ENCODE measurements at regions not wholly inside any gene's neighbourhood (a gene's known extent, or its start where the extent isn't known, plus 50 kb on each side); places are given as distances from the start of the nearest gene placed in this dataset.

GRCh38 chr3:81043660-81044199 is 717.7 kb downstream of the GBE1 start:
- WGBS, 4 donors = 53 to 67% (median 59%) methylated on average over 3 of the region's 3 CpGs
- Histone ChIP-seq H3K27me3 (no peaks in the 10 kb centered on the region), H3K36me3 (no peaks in the 10 kb centered on the region), H3K4me1 (no peaks in the 10 kb centered on the region), H3K27ac (no peak overlapping the region), H3K4me3 (no peak overlapping the region), H3K9me3 (no peaks in the 10 kb centered on the region)
- intact Hi-C loops (cut with DNase I) = no loop called here
- no peak for ATAC-seq
- TF ChIP-seq CTCF (IDR thresholded peaks at IDR 0.05) (no peak), POLR2A (IDR thresholded peaks at IDR 0.05) (no peak)
- no peak for DNase-seq

GRCh38 chr3:81043009-81043408 is 718.4 kb downstream of the GBE1 start:
- no peak for DNase-seq
- no peaks in the 10 kb centered on the region for H3K9me3 ChIP-seq
- ATAC-seq = no peak
- TF ChIP-seq POLR2A (IDR thresholded peaks at IDR 0.05) (no peak), CTCF (IDR thresholded peaks at IDR 0.05) (no peak)
- WGBS, 4 donors = 39 to 48% (median 44%) methylated on average over 2 of the region's 2 CpGs
- H3K27me3 ChIP-seq = no peaks in the 10 kb centered on the region
- no peak overlapping the region for H3K27ac ChIP-seq
- intact Hi-C loops (cut with DNase I) = no loop called here
- H3K4me3 ChIP-seq = no peak overlapping the region
- no peaks in the 10 kb centered on the region for H3K4me1 ChIP-seq
- no peaks in the 10 kb centered on the region for H3K36me3 ChIP-seq

- H3K36me3 ChIP-seq = no peaks in the 10 kb centered on the region
- WGBS, 4 donors = 27 to 44% (median 40%) methylated on average over 2 of the region's 2 CpGs
- H3K9me3 ChIP-seq = peaks cover 0 to 4% (median 0%) of the 10 kb centered on the region in 12 donors
- no peak overlapping the region for H3K4me3 ChIP-seq
- no peaks in the 10 kb centered on the region for H3K4me1 ChIP-seq
- ATAC-seq (no peak), DNase-seq (no peak)
- intact Hi-C loops (cut with DNase I) = no loop called here
- H3K27me3 ChIP-seq = no peaks in the 10 kb centered on the region
- TF ChIP-seq CTCF (IDR thresholded peaks at IDR 0.05) = no peak
- TF ChIP-seq POLR2A (IDR thresholded peaks at IDR 0.05) = no peak
- H3K27ac ChIP-seq = no peak overlapping the region
Observed at GRCh38 chr3:81041331-81041730, 720.1 kb downstream of the GBE1 start.

GRCh38 chr3:81040107-81040506 is 721.3 kb downstream of the GBE1 start:
- ATAC-seq (no peak), DNase-seq (no peak)
- H3K27ac ChIP-seq = no peak overlapping the region
- 73 to 83% (median 81%) methylated on average over 2 of the region's 2 CpGs for WGBS, 4 donors
- H3K4me3 ChIP-seq = no peak overlapping the region
- H3K4me1 ChIP-seq = no peaks in the 10 kb centered on the region
- no peaks in the 10 kb centered on the region for H3K36me3 ChIP-seq
- TF ChIP-seq CTCF (IDR thresholded peaks at IDR 0.05) = no peak
- no peak for TF ChIP-seq POLR2A (IDR thresholded peaks at IDR 0.05)
- no peaks in the 10 kb centered on the region for H3K27me3 ChIP-seq
- intact Hi-C loops (cut with DNase I) = no loop called here
- H3K9me3 ChIP-seq = peaks cover 0 to 4% (median 0%) of the 10 kb centered on the region in 12 donors

Measured in heart left ventricle (tissue), 16 donors.